HG03565 (cell line): ENCODE measurements at regions not wholly inside any gene's neighbourhood (a gene's known extent, or its start where the extent isn't known, plus 50 kb on each side); places are given as distances from the start of the nearest gene placed in this dataset.

Experiments used
- ATAC-seq: cut with Tn5 transposase; IDR thresholded peaks from one replicate; pipeline ENCODE4 v1.9.1; 2021; ENCODE audit warnings: mild to moderate bottlenecking, moderate library complexity; ENCODE audit not compliant: unreplicated experiment

DNA sequence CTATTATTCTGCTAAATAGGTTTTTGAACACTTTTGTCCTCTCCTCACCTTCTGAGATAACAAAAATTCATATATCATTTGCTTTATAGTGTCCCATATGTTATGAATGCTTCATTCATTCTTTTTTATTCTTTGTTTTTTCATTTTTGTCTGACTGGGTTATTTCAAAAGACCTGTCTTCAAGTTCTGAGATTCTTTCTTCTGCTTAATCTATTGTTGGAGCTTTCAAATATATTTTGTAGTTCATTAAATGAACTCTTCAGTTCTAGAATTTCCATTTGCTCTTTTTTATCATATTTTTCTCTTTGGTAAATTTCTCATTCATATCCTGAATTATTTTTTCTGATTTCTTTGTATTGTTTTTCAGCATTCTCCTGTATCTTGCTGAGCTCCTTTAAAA lies 53.1 kb upstream of the SCIN start:
- ATAC-seq, result no peak

DNA sequence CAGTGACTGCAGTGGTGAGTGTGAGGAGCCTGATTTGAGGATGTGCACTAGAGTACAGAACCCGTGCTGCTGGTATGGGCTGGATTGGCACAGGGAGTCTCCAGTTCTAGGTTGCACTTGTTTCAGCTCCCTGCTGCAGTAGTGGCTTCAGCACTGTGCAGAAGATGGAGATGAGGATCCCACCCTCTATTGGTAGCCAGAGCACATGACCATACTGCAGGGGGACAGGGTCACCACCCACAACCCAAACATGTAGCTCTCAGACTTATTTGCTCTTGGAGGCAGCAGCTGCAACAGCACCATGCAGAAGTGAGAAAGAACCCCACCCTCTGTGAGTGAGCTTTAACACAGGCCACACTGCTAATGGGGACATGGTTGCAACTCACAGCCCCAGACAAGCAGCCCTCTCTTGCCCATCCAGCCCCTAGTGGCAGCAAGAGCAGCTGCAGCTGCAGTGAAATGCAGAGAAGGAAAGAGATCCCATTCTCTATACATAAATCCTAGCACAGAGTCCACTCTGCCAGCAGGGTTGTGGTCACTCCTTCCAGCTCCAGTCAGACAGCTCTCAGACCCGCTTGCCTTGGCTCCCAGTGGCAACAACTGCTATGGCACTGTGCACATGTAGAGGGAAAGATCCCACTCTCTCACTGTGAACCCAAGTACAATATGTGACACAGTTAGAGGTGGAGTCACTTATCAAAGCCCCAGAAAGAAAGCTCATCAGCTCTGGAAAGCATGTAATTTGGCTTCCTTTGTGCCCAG lies 51.4 kb upstream of the SCIN start:
- peak; percentile 94 for ATAC-seq

DNA sequence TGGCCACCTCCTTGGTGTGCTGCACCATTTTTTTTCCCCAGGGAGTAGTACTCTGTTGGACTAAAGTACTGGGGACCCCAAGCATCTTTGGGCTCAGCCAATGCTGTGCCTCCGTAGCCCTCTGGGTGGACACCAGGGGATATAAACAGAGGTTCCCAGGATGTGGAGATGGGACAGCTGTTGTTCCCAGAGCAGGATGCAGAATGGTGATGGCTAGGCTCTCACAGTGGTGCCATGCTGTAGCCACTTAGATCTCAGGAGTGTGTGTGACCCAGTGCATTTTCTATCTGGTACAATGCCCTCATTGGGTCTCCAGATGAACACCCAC lies 50.9 kb upstream of the SCIN start:
- ATAC-seq, result no peak
